GM19397 (cell line): ENCODE measurements at regions not wholly inside any gene's neighbourhood (a gene's known extent, or its start where the extent isn't known, plus 50 kb on each side); places are given as distances from the start of the nearest gene placed in this dataset.
"Not testable (repeated sequence)": the region's sequence is repeated elsewhere in the genome, so short reads cannot be mapped to it uniquely, and the experiment has no call there.

Experiments
- ATAC-seq: cut with Tn5 transposase; IDR thresholded peaks from one replicate; pipeline ENCODE4 v1.9.1; 2021; ENCODE audit warnings: mild to moderate bottlenecking, moderate library complexity; ENCODE audit not compliant: unreplicated experiment

DNA sequence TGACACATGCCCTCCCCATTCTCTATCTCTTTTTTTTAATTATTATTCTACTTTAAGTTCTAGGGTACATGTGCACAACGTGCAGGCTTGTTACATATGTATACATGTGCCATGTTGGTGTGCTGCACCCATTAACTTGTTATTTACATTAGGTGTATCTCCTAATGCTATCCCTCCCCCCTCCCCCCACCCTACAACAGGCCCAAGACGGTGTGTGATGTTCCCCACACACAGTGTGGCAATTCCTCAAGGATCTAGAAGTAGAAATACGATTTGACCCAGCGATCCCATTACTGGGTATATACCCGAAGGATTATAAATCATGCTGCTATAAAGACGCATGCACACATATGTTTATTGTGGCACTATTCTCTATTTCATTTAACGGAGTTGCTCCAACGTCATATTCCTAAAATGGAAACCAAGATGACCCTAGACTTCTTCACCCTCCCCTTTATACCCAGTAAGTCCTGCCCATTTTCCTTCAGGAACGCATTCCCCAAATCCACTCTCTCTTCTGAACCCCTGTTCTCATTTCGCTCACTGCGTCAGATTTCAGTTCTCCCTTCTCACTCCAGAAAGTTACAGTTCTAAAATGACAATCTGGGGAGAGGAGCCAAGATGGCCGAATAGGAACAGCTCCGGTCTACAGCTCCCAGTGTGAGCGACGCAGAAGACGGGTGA lies 175.6 kb downstream of the MEX3B start:
- not testable (repeated sequence) for ATAC-seq

DNA sequence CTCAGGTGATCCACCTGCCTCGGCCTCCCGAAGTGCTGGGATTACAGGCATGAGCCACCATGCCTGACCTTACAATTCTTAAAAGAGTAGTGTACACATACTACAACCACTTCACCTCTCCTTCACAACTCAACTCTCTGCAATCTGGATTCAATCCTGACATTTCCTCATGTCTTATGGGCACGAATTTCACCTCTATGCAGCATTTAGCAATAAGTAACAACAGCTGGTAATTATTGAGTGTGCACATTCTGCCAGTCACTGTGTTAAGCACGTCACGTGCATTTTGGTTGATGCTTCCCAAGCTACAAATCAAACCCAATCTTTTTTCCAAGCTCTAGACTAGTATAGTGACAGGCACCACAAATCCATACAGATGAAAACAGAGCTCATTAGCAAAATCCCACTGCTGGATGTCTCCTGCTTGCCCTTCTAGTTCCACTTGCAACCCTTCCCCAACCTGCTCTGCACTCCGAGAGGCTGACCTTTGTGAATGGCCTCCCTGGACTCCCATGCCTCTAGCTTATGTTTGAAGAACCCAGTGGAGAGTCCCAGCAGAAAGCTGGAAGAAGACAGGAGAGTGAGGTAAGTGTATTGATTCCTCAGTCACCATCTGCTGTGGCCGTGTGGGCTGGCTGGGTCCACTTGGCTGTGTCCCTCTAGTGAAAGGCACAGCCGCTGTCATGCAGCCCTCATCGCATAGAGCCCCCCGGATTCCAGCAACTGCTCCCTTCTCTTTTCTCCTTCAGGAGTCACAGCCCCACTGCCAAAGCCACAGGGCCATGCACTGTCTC lies 176.5 kb downstream of the MEX3B start:
- ATAC-seq = no peak

DNA sequence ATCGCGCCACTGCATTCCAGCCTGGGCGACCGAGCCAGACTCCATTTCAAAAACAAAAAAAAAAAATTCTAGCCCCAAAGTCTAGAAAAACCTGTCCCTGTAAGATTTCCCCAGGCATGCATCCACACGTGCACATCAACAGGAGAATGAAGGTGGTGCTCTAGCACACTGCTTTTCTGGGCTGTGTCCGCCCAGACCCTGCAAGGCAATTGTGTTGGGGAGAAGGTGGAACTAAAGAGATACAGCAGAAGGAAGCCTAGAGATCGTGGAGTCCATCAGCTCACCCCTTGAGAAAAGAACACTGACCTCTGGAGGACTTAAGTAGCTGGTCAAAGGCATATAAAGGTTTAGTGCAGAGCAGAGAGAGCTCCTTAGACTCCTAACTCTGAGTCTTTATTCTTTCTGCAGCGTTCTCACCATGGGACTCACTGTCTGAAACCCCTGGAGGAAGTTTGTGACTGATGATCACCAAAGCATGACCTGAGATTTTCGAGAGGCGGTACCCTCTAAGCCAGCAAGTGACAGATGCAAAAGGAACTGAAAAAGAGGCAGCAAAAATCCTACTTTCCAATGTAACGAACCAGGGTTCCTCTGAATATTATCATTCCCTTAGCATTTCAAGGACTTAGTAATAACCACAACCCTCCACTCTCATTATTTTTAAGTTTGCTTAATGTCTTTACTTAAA lies 179.8 kb downstream of the MEX3B start:
- ATAC-seq = peak; percentile 95

- ATAC-seq = no peak
Observed at GRCh38 chr15:81863162-81863561, 182.7 kb downstream of the MEX3B start.

- ATAC-seq = no peak
Observed at GRCh38 chr15:81859737-81860516, 185.9 kb downstream of the MEX3B start.

- no peak for ATAC-seq
Observed at GRCh38 chr15:81858586-81858985, 187.2 kb downstream of the MEX3B start.

DNA sequence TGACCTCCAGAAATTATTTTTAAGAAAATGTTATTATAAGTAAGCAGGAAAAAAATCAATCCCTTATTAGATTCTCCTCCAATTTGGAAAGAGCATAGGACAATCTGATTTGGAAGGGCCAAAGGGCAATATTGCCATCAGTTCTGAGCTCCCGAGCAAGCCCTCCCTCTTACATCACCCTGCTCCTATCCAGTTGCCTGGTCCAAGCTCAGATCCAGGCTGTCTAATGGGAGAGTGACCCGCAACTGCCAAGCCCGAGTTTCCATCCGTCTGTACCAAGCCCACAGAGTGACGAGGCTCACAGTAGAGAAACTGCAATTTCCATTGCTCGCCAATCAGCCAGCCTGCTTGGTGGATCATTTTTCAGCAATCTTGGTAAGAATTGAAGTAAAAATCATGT lies 187.7 kb downstream of the MEX3B start:
- ATAC-seq = no peak

DNA sequence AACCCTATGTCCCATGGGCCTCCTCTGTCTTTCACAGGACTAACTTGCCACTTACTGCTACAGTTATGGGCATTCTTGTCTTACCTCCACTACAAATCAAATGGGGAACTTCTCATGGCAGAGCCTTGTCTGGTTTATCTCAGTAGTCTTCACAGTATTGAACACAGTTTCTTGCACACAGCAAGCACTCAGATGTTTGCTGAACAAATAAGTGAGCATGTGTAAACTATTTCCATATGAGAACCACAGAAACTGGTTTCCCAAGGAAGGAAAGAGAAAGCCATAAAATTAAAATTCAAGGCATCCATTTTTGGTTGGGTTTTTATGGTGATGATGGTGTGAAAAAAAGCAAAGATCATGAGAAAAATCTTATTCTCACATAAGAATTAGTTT lies 189.2 kb downstream of the MEX3B start:
- no peak for ATAC-seq

DNA sequence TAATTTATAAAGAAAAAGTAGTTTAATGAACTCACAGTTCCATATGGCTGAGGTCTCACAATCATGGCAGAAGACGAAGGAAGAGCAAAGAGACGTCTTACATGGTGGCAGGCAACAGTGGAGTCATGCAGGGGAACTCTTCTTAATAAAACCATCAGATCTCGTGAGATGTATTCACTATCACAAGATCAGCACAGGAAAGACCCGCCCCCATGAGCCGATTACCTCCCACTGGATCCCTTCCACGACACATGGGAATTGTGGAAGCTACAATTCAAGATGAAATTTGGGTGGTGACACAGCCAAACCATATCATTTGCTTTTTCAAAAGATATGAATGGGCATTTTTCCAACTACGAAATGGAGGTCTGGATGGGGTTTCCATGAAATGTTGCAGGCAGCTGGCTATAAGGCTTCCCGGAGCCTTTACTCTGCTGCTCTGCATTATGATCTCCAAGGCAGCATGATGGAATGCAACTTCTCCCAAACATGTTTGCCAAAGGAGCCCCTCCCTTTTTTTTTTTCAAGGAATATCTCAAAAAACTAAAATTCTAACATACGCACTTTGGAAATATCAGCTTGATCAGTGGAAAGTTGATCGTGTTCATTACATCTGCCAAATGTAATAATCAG lies 189.7 kb downstream of the MEX3B start:
- ATAC-seq = no peak

DNA sequence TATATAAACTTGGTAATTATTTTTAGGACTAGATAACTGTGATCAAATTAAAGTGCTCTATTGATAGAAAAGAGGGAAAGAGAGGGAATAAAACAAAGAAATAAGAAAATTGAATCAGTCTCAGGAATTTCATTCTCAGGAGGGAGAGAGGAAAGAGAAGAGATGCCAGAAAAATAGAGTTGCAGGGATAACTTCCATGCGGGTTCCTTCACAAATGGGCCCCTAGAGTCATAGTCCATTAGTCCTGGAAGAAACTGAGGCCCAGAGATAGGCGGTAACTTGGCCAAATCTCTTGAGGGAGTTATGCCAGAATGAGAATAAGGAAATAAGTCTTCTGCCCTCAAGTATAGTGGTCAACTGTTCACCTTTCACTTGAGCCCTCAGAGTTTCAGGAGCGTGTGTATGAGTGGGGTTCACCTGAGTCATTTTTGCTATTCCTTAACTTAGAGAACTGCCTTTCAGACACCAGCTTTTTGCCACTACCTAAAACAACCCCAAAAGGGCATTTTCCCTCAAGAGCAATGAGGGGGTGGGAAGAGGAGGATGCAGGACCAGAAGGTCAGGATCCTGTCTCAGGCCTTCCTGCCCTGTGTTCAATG lies 192.6 kb downstream of the MEX3B start:
- no peak for ATAC-seq

GRCh38 chr15:81852411-81853149 lies 193.2 kb downstream of the MEX3B start:
- ATAC-seq = no peak

DNA sequence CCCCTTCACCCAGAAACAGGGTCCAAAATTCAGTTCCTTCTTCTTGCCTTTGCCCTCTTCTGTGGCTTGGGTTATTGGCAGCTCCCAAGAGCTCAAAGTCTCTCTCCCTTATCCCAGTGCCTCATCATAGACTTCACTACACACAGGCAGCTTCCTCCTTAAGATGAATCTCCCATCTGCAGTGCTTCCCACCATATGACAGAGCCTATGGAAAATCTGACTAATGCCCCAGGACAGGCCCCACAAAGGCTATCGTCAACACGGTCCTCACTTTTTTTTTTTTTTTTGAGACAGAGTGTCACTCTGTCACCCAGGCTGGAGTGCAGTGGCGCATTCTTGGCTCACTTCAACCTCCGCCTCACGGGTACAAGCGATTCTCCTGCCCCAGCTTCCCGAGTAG lies 194.1 kb downstream of the MEX3B start:
- no peak for ATAC-seq

- ATAC-seq = no peak
Observed at GRCh38 chr15:81851325-81851724, 194.5 kb downstream of the MEX3B start.

GRCh38 chr15:81849289-81849688 lies 196.5 kb downstream of the MEX3B start:
- ATAC-seq = no peak

DNA sequence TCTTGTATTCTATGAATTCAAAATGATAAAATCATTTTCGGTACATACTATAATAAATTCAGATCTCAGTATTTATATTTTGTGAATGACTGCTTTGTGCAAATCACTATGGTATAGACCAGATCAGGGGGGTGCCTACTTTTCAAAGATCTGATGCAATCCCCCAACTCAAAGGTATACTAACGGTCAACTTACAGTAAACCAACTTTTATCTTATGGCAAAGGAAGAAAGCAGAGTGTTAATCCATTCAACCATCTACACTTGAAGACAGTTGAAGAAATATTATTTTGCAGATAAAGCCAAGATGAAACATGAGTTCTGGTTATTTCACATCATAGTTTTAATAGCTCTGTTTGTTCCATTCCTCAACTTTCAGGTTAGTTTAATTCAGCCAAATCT lies 197.1 kb downstream of the MEX3B start:
- no peak for ATAC-seq

DNA sequence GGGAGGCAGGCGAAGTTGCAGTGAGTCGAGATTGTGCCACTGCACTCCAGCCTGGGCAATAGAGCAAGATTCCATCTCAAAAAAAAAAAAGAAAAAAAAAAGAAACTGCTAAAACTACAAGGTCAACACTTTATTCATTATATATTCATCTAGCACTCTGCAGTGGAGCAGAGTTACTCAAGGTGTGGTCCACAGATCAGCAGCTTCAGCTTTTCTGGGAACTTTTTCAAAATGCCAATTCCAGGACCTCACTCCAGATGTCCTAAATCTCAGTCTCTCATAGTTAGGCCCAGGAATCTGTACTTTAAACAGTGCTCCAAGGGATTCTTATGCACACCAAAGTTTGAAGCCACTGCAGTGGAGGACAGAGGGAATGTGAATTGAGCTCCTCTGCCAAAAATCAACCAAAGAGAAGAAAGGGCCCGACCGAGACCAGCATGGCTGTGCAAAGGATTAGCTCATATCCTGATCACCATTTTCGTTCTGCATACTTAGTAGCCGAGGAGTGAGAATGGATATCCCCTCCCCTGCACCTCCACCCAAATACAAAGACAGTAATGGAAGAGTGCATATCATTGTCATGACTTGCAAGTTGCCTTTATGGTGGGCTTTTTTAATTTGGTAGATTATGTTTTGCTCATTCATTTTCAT lies 201.9 kb downstream of the MEX3B start:
- no peak for ATAC-seq

DNA sequence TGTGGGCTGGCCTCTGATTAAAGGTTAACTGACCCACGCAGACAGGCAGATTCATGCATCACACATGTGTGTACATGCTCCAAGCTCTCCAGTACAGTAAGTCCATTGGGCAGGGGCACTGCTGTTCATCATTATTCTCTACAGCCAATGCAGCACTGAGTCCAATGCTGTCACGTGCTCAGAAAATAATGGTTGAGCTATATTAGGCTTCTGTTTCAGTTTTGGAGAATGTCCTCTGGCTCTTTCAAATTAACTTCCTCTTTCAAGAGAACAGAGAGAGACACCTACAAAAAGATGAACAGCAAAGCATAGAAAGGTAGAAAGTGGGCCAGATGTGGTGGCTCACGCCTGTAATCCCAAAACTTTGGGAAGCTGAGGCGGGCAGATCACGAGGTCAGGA lies 202.6 kb downstream of the MEX3B start:
- no peak for ATAC-seq

DNA sequence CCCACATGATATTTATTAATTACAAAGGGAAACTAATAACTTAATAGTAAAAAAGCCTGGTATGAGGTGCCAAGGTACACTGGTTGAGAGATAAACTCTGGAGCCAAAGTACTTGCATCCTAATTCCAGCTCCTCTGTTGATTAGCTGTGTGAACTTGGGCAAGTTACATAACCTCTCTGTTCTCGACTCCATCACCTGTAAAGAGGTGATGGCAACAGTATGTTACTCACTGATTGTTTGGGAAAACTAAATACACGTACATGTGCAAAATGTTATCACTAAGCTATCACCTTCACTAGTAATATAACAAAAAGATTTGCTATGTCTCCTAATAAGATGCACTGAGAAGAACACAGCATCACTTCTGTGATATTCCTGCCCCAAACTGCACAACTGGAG lies 206.4 kb downstream of the MEX3B start:
- no peak for ATAC-seq

GRCh38 chr15:81835731-81836130 lies 210.1 kb downstream of the MEX3B start:
- ATAC-seq = no peak
